Testis (tissue), 2 donors: ENCODE measurements at regions not wholly inside any gene's neighbourhood (a gene's known extent, or its start where the extent isn't known, plus 50 kb on each side); places are given as distances from the start of the nearest gene placed in this dataset.

Experiments
- DNase-seq: peaks from one replicate; pipeline ENCODE4 v3.0.0-alpha.2; 2019
- H3K27ac ChIP-seq, 2 donors: fragments of 200-600 bp; sonication (generic); one replicate each; pipeline ENCODE4 v1.5.1; 2019
- H3K27me3 ChIP-seq: fragments of 200-600 bp; sonication (generic); one replicate; pipeline ENCODE4 v1.5.1; 2019
- H3K36me3 ChIP-seq: fragments of 200-600 bp; sonication (generic); one replicate; pipeline ENCODE4 v1.5.1; 2017; ENCODE audit warnings: low read depth; ENCODE audit errors: missing control alignments
- H3K4me1 ChIP-seq: fragments of 200-600 bp; sonication (generic); one replicate; pipeline ENCODE4 v1.5.1; 2019
- H3K4me3 ChIP-seq, 2 donors: fragments of 200-600 bp; sonication (generic); one replicate each; pipeline ENCODE4 v1.5.1; 2017 to 2019
- H3K9me3 ChIP-seq: fragments of 200-600 bp; sonication (generic); one replicate; pipeline ENCODE4 v1.5.1; 2017
- CTCF ChIP-seq, 3 experiments: fragments of 450-650 bp in 2 of 3; fragments of 200-600 bp in 1 of 3; sonication (generic) in 1 of 3; IDR thresholded peaks; one replicate each; pipeline ENCODE4 v1.5.1; 2016 to 2019; ENCODE audit warnings: antibody characterized with exemption in 3 of 3, mild to moderate bottlenecking in 2 of 3, moderate library complexity in 1 of 3
- POLR2A ChIP-seq: fragments of 450-650 bp; IDR thresholded peaks from one replicate; pipeline ENCODE4 v1.6.1; 2017; ENCODE audit warnings: antibody characterized with exemption, mild to moderate bottlenecking, moderate library complexity
- WGBS, 2 donors: methylation state at CpG; one replicate each; pipeline ENCODE4 v1.1.5; 2018; 5-methylcytosine and 5-hydroxymethylcytosine counted together
- intact Hi-C: fragments of 100-400 bp; cut with DNase I; formaldehyde crosslinking; loops from one replicate; pipeline ENCODE4 v1.15.1; 2023; ENCODE audit warnings: low total_unique reads

GRCh38 chr5:3000631-3001030 is 249.2 kb upstream of the IRX2 start:
- Histone ChIP-seq H3K4me1 (no peaks in the 10 kb centered on the region), H3K9me3 (no peaks in the 10 kb centered on the region), H3K27ac (no peak overlapping the region), H3K4me3 (no peak overlapping the region), H3K36me3 (no peaks in the 10 kb centered on the region), H3K27me3 (no peaks in the 10 kb centered on the region)
- DNase-seq, result no peak
- intact Hi-C loops, result no loop called here
- 78 to 83% methylated on average over 6 of the region's 6 CpGs for WGBS, 2 donors
- no peak for TF ChIP-seq CTCF (IDR thresholded peaks at IDR 0.05)
- no peak for TF ChIP-seq POLR2A

- WGBS, 2 donors, result 89 to 93% methylated on average over 11 of the region's 11 CpGs
- no peak overlapping the region for H3K4me3 ChIP-seq
- no peaks in the 10 kb centered on the region for H3K4me1 ChIP-seq
- no peak overlapping the region for H3K27ac ChIP-seq
- no peaks in the 10 kb centered on the region for H3K9me3 ChIP-seq
- H3K27me3 ChIP-seq, result no peaks in the 10 kb centered on the region
- no peak for TF ChIP-seq POLR2A
- H3K36me3 ChIP-seq, result no peaks in the 10 kb centered on the region
- DNase-seq, result no peak
- intact Hi-C loops, result no loop called here
Observed at GRCh38 chr5:2999926-3000325, 248.4 kb upstream of the IRX2 start.

- no peaks in the 10 kb centered on the region for H3K9me3 ChIP-seq
- no peak overlapping the region for H3K27ac ChIP-seq
- H3K27me3 ChIP-seq, result no peaks in the 10 kb centered on the region
- H3K4me3 ChIP-seq, result no peak overlapping the region
- intact Hi-C loops, result no loop called here
- TF ChIP-seq POLR2A (no peak), CTCF (IDR thresholded peaks at IDR 0.05) (no peak)
- H3K36me3 ChIP-seq, result no peaks in the 10 kb centered on the region
- no peak for DNase-seq
- no peaks in the 10 kb centered on the region for H3K4me1 ChIP-seq
- WGBS, 2 donors, result 81 to 88% methylated on average over 8 of the region's 8 CpGs
Observed at GRCh38 chr5:2998106-2998505, 246.6 kb upstream of the IRX2 start.

- DNase-seq, result no peak
- H3K27ac ChIP-seq, result no peak overlapping the region
- intact Hi-C loops, result no loop called here
- WGBS, 2 donors, result 55 to 70% methylated on average over 4 of the region's 4 CpGs
- TF ChIP-seq CTCF (IDR thresholded peaks at IDR 0.05) (no peak), POLR2A (no peak)
- H3K4me3 ChIP-seq, result no peak overlapping the region
- H3K27me3 ChIP-seq, result no peaks in the 10 kb centered on the region
- H3K4me1 ChIP-seq, result no peaks in the 10 kb centered on the region
- H3K9me3 ChIP-seq, result no peaks in the 10 kb centered on the region
- no peaks in the 10 kb centered on the region for H3K36me3 ChIP-seq
Observed at GRCh38 chr5:2997179-2997578, 245.7 kb upstream of the IRX2 start.

- Histone ChIP-seq H3K27me3 (no peaks in the 10 kb centered on the region), H3K9me3 (no peaks in the 10 kb centered on the region), H3K27ac (no peak overlapping the region), H3K4me1 (no peaks in the 10 kb centered on the region), H3K4me3 (no peak overlapping the region), H3K36me3 (no peaks in the 10 kb centered on the region)
- 83% methylated on average over 7 to 9 of the region's 9 CpGs for WGBS, 2 donors
- intact Hi-C loops, result no loop called here
- no peak for TF ChIP-seq CTCF (IDR thresholded peaks at IDR 0.05)
- no peak for TF ChIP-seq POLR2A
- no peak for DNase-seq
Observed at GRCh38 chr5:2996687-2997086, 245.2 kb upstream of the IRX2 start.
